ENCODE measurements at regions not wholly inside any gene's neighbourhood (a gene's known extent, or its start where the extent isn't known, plus 50 kb on each side); places are given as distances from the start of the nearest gene placed in this dataset.

DNA sequence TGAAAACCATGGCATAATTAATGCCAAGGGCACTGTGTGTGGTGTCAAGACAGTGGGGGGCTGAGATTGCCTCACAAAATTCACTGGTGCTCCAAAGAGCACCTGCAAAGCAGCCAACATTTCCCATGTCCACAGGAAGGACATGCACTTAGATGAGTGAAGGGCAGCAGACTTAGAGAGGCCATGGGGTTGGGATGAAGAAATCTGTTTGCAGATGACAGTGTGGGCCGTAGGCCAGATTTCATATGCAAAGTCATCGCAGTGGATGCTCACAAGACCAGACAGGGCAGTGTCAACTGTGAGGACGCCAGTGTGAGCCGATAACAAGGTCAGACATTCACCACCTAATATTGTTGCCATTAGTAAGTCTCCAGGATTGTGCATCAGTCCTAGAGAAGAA lies 773.4 kb downstream of the EFNB2 start:
- Histone ChIP-seq H3K4me3 (no peak overlapping the region), H3K27me3 (no peaks in the 10 kb centered on the region), H3K27ac (no peak overlapping the region), H3K36me3 (no peaks in the 10 kb centered on the region), H3K9me3 (ENCODE audit: low read depth) (no peaks in the 10 kb centered on the region), H3K4me1 (ENCODE audit: low read depth) (no peaks in the 10 kb centered on the region)
- no peak for TF ChIP-seq CTCF (IDR thresholded peaks at IDR 0.05; ENCODE audit: low read depth, low read length)
- no peak for DNase-seq (ENCODE audit: low read depth in 1 of 2, low spot score in 1 of 2)

- H3K9me3 ChIP-seq (ENCODE audit: low read depth): no peaks in the 10 kb centered on the region
- no peak overlapping the region for H3K4me3 ChIP-seq
- TF ChIP-seq CTCF (IDR thresholded peaks at IDR 0.05; ENCODE audit: low read depth, low read length): no peak
- H3K27me3 ChIP-seq: no peaks in the 10 kb centered on the region
- no peaks in the 10 kb centered on the region for H3K4me1 ChIP-seq (ENCODE audit: low read depth)
- no peak for DNase-seq (ENCODE audit: low read depth in 1 of 2, low spot score in 1 of 2)
- H3K27ac ChIP-seq: no peak overlapping the region
- no peaks in the 10 kb centered on the region for H3K36me3 ChIP-seq
These were observed 776.3 kb downstream of the EFNB2 start for GRCh38 chr13:105758918-105759860.

GRCh38 chr13:105740739-105741138 lies 794.7 kb downstream of the EFNB2 start:
- Histone ChIP-seq H3K27ac (no peak overlapping the region), H3K4me1 (ENCODE audit: low read depth) (no peaks in the 10 kb centered on the region), H3K9me3 (ENCODE audit: low read depth) (no peaks in the 10 kb centered on the region), H3K27me3 (no peaks in the 10 kb centered on the region), H3K36me3 (no peaks in the 10 kb centered on the region), H3K4me3 (no peak overlapping the region)
- DNase-seq (ENCODE audit: low read depth in 1 of 2, low spot score in 1 of 2): no peak
- no peak for TF ChIP-seq CTCF (IDR thresholded peaks at IDR 0.05; ENCODE audit: low read depth, low read length)

- H3K9me3 ChIP-seq (ENCODE audit: low read depth): no peaks in the 10 kb centered on the region
- no peak for DNase-seq (ENCODE audit: low read depth in 1 of 2, low spot score in 1 of 2)
- no peak for TF ChIP-seq CTCF (IDR thresholded peaks at IDR 0.05; ENCODE audit: low read depth, low read length)
- H3K27me3 ChIP-seq: no peaks in the 10 kb centered on the region
- no peaks in the 10 kb centered on the region for H3K4me1 ChIP-seq (ENCODE audit: low read depth)
- no peak overlapping the region for H3K4me3 ChIP-seq
- no peaks in the 10 kb centered on the region for H3K36me3 ChIP-seq
- H3K27ac ChIP-seq: no peak overlapping the region
These were observed 797.8 kb downstream of the EFNB2 start for GRCh38 chr13:105737688-105738087.

DNA sequence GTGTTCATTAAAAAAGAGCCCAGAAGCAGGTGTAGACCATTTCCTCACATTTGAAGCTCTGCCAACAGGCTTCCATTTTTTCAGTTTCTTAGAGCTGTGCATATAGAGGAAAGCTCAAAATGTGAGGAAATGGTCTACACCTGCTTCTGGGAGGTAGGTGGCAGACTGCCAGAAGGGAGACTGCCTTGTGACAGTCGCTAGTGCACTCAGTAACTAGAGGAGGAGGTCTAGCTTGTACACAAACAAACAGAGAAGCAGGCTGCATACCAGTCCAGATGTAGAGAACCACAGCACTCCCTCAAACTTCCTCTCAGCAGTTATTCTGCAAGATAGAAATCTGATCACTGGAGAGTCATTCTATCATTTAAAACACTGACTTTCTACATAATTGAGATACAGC lies 800.2 kb downstream of the EFNB2 start:
- TF ChIP-seq CTCF (IDR thresholded peaks at IDR 0.05; ENCODE audit: low read depth, low read length): no peak
- Histone ChIP-seq H3K4me1 (ENCODE audit: low read depth) (no peaks in the 10 kb centered on the region), H3K4me3 (no peak overlapping the region), H3K27ac (no peak overlapping the region), H3K9me3 (ENCODE audit: low read depth) (no peaks in the 10 kb centered on the region), H3K36me3 (no peaks in the 10 kb centered on the region), H3K27me3 (no peaks in the 10 kb centered on the region)
- no peak for DNase-seq (ENCODE audit: low read depth in 1 of 2, low spot score in 1 of 2)

All from cardiac muscle cell (in vitro differentiated cells and primary cell).